ENCODE measurements at regions not wholly inside any gene's neighbourhood (a gene's known extent, or its start where the extent isn't known, plus 50 kb on each side); places are given as distances from the start of the nearest gene placed in this dataset.

GRCh38 chr1:239301251-239301650 lies 85.1 kb upstream of the CHRM3 start:
- H4K20me1 ChIP-seq (ENCODE audit: control insufficient read depth, insufficient read depth, insufficient read length): no peaks in the 10 kb centered on the region
- no peaks in the 10 kb centered on the region for H3K23me2 ChIP-seq (ENCODE audit: insufficient read length, low read depth, low read length, poor library complexity, severe bottlenecking)
- no peak overlapping the region for H2BK12ac ChIP-seq (ENCODE audit: insufficient read length, low read depth, low read length)
- no peak overlapping the region for H2AFZ ChIP-seq (ENCODE audit: low read length)
- H3K27me3 ChIP-seq (ENCODE audit: insufficient read depth, low read length): no peaks in the 10 kb centered on the region
- TF ChIP-seq CTCF (conservative IDR thresholded peaks at IDR 0.05): no peak
- H3K18ac ChIP-seq (ENCODE audit: insufficient read length, low read depth, low read length): no peak overlapping the region
- no peak overlapping the region for H4K8ac ChIP-seq (replicated peaks; ENCODE audit: insufficient read length, low read depth, low read length)
- no peak overlapping the region for H3K27ac ChIP-seq (ENCODE audit: insufficient read length, low read depth, low read length)
- no peak overlapping the region; a peak in 2 of 7 replicates for H3K27ac Mint-ChIP-seq
- H3K4me3 Mint-ChIP-seq: no peak overlapping the region
- no peaks in the 10 kb centered on the region for H3K4me1 ChIP-seq (ENCODE audit: insufficient read depth, low read length)
- no peak overlapping the region for H3K56ac ChIP-seq (ENCODE audit: insufficient read length, low read depth, low read length)
- no peak overlapping the region for H3T11ph ChIP-seq (ENCODE audit: low read length)
- H4K91ac ChIP-seq (ENCODE audit: insufficient read length, low read depth, low read length): no peak overlapping the region
- H2AK5ac ChIP-seq (ENCODE audit: insufficient read length, low read length): no peak overlapping the region
- no peaks in the 10 kb centered on the region; a peak in 1 of 5 replicates for H3K9me3 Mint-ChIP-seq
- H2BK20ac ChIP-seq (ENCODE audit: low read depth, low read length, poor library complexity, severe bottlenecking): no peak overlapping the region
- no peak overlapping the region for H3K23ac ChIP-seq (ENCODE audit: insufficient read length, low read depth, low read length)
- no peaks in the 10 kb centered on the region for H3K79me2 ChIP-seq (ENCODE audit: insufficient read depth, low read length)
- H3K4ac ChIP-seq (ENCODE audit: low read depth, low read length): no peak overlapping the region
- no peak overlapping the region for H3K4me2 ChIP-seq (ENCODE audit: insufficient read depth, insufficient read length, low read length)
- no peak overlapping the region for H2BK5ac ChIP-seq (ENCODE audit: insufficient read length, low read length)
- no peaks in the 10 kb centered on the region for H3K27me3 Mint-ChIP-seq (ENCODE audit: low read depth)
- H3K9ac ChIP-seq (ENCODE audit: extremely low read depth, insufficient read length, low read length): no peak overlapping the region
- no peak overlapping the region for H3K14ac ChIP-seq (ENCODE audit: insufficient read depth, low read length)
- no peaks in the 10 kb centered on the region; a peak in 1 of 7 replicates for H3K36me3 Mint-ChIP-seq (ENCODE audit: insufficient read depth in 1 of 3, low read depth in 3 of 3)
- WGBS (ENCODE audit: extremely low coverage, insufficient read length, low lambda C conversion rate): no CpG with 5 or more reads among the region's 3 CpGs
- no peak overlapping the region for H2BK15ac ChIP-seq (ENCODE audit: low read depth, low read length)
- no peak for DNase-seq
- peaks cover 4 to 8% of the 10 kb centered on the region in 2 experiments; a peak in 3 of 4 replicates for H3K4me1 Mint-ChIP-seq
- no peak overlapping the region for H4K5ac ChIP-seq (ENCODE audit: insufficient read length, low read depth, low read length)
- no peaks in the 10 kb centered on the region for H3K79me1 ChIP-seq (ENCODE audit: insufficient read depth, low read depth, low read length, poor library complexity, severe bottlenecking)
- no peaks in the 10 kb centered on the region for H3K9me3 ChIP-seq (ENCODE audit: control insufficient read depth, low read depth, low read length)
- H2BK120ac ChIP-seq (ENCODE audit: low read depth, low read length, poor library complexity, severe bottlenecking): no peak overlapping the region
